GM19395 (cell line): ENCODE measurements at regions not wholly inside any gene's neighbourhood (a gene's known extent, or its start where the extent isn't known, plus 50 kb on each side); places are given as distances from the start of the nearest gene placed in this dataset.
"Not testable (repeated sequence)": the region's sequence is repeated elsewhere in the genome, so short reads cannot be mapped to it uniquely, and the experiment has no call there.

ENCODE experiments used
- ATAC-seq: cut with Tn5 transposase; IDR thresholded peaks from one replicate; pipeline ENCODE4 v1.9.1; 2021; ENCODE audit warnings: mild to moderate bottlenecking, moderate library complexity; ENCODE audit not compliant: unreplicated experiment

- ATAC-seq, result no peak
Observed at GRCh38 chr17:27049104-27049784, 244.7 kb upstream of the WSB1 start.

GRCh38 chr17:27065588-27065987 lies 228.3 kb upstream of the WSB1 start:
- ATAC-seq, result no peak

- no peak for ATAC-seq
Observed at GRCh38 chr17:27066315-27066714, 227.6 kb upstream of the WSB1 start.

- no peak for ATAC-seq
Observed at GRCh38 chr17:27069842-27070508, 223.9 kb upstream of the WSB1 start.

- ATAC-seq, result no peak
Observed at GRCh38 chr17:27070836-27071235, 223.1 kb upstream of the WSB1 start.

GRCh38 chr17:27072885-27073284 lies 221.0 kb upstream of the WSB1 start:
- no peak for ATAC-seq

GRCh38 chr17:27076814-27077213 lies 217.1 kb upstream of the WSB1 start:
- no peak for ATAC-seq

- no peak for ATAC-seq
Observed at GRCh38 chr17:27078296-27078695, 215.6 kb upstream of the WSB1 start.

- ATAC-seq, result no peak
Observed at GRCh38 chr17:27079660-27080059, 214.3 kb upstream of the WSB1 start.

- ATAC-seq, result no peak
Observed at GRCh38 chr17:27081002-27081638, 212.8 kb upstream of the WSB1 start.

GRCh38 chr17:27082023-27082774 lies 211.7 kb upstream of the WSB1 start:
- no peak for ATAC-seq

- ATAC-seq, result no peak
Observed at GRCh38 chr17:27082775-27083154, 211.1 kb upstream of the WSB1 start.

GRCh38 chr17:27083408-27084185 lies 210.3 kb upstream of the WSB1 start:
- no peak for ATAC-seq

- ATAC-seq, result no peak
Observed at GRCh38 chr17:27085517-27085916, 208.4 kb upstream of the WSB1 start.

GRCh38 chr17:27086526-27086925 lies 207.4 kb upstream of the WSB1 start:
- no peak for ATAC-seq

- no peak for ATAC-seq
Observed at GRCh38 chr17:27087935-27088766, 205.8 kb upstream of the WSB1 start.

GRCh38 chr17:27088767-27089078 lies 205.2 kb upstream of the WSB1 start:
- ATAC-seq, result no peak

GRCh38 chr17:27089079-27089928 lies 204.6 kb upstream of the WSB1 start:
- ATAC-seq, result not testable (repeated sequence)

GRCh38 chr17:27089929-27090247 lies 204.0 kb upstream of the WSB1 start:
- no peak for ATAC-seq
